Ovary (tissue), 7 donors: ENCODE measurements at regions not wholly inside any gene's neighbourhood (a gene's known extent, or its start where the extent isn't known, plus 50 kb on each side); places are given as distances from the start of the nearest gene placed in this dataset.

ENCODE experiments used
- DNase-seq, 5 donors: peaks; one replicate each; pipeline ENCODE4 v3.0.0-alpha.2; 2019 to 2020
- H3K27ac ChIP-seq, 2 donors: fragments of 200-600 bp; one replicate each; pipeline versions ENCODE4 v1.5.1 to v1.8.0; 2019 to 2022
- H3K27me3 ChIP-seq: fragments of 200-600 bp; one replicate; pipeline ENCODE4 v1.8.0; 2022
- H3K36me3 ChIP-seq: fragments of 200-600 bp; sonication (generic); one replicate; pipeline ENCODE4 v1.5.1; 2019
- H3K4me1 ChIP-seq: one replicate; pipeline ENCODE4 v1.8.1; 2013; ENCODE audit warnings: mild to moderate bottlenecking, moderate library complexity; ENCODE audit not compliant: insufficient read depth
- H3K4me3 ChIP-seq: fragments of 200-600 bp; sonication (generic); one replicate; pipeline ENCODE4 v1.5.1; 2017
- H3K9me3 ChIP-seq, 2 donors: fragments of 200-600 bp in 1 of 2; sonication (generic) in 1 of 2; one replicate each; pipeline versions ENCODE4 v1.5.1 to v1.8.1; 2013 to 2019; ENCODE audit warnings: mild to moderate bottlenecking in 1 of 2, moderate library complexity in 1 of 2
- CTCF ChIP-seq, 3 donors: fragments of 450-650 bp in 2 of 3; fragments of 200-600 bp in 1 of 3; IDR thresholded peaks; one replicate each; pipeline versions ENCODE4 v1.5.1 to v1.8.0; 2016 to 2022; ENCODE audit warnings: antibody characterized with exemption in 3 of 3, mild to moderate bottlenecking in 1 of 3
- EP300 ChIP-seq: sonication (generic); formaldehyde crosslinking; IDR thresholded peaks from one replicate; pipeline ENCODE4 v1.6.1; 2017; ENCODE audit warnings: antibody characterized with exemption
- POLR2A ChIP-seq: fragments of 450-650 bp; IDR thresholded peaks from one replicate; pipeline ENCODE4 v1.6.1; 2017; ENCODE audit warnings: antibody characterized with exemption, mild to moderate bottlenecking, moderate library complexity
- WGBS, 3 donors: extraction: QIAGEN DNeasy Blood & Tissue Kit in 1 of 3; methylation state at CpG; one replicate each; pipeline versions ENCODE4 v1.1.5 to v1.1.7; 2013 to 2017; 5-methylcytosine and 5-hydroxymethylcytosine counted together
- intact Hi-C, 4 donors: fragments of 100-400 bp; cut with DNase I; formaldehyde crosslinking; loops; one replicate each; pipeline versions ENCODE4 v1.11.0 to v1.15.1; 2022 to 2023
- donor health status: DM: no; HTN: no; CAD: no; lungs with moderate emphysema.
- donor health status: DM: no; HTN: no; CAD: no.
- donor health status: Bipolar disorder and iron deficiency.
- donor health status: DM: no; HTN: no; CAD: no.
- donor health status: DM: yes; HTN: yes; CAD: no.

DNA sequence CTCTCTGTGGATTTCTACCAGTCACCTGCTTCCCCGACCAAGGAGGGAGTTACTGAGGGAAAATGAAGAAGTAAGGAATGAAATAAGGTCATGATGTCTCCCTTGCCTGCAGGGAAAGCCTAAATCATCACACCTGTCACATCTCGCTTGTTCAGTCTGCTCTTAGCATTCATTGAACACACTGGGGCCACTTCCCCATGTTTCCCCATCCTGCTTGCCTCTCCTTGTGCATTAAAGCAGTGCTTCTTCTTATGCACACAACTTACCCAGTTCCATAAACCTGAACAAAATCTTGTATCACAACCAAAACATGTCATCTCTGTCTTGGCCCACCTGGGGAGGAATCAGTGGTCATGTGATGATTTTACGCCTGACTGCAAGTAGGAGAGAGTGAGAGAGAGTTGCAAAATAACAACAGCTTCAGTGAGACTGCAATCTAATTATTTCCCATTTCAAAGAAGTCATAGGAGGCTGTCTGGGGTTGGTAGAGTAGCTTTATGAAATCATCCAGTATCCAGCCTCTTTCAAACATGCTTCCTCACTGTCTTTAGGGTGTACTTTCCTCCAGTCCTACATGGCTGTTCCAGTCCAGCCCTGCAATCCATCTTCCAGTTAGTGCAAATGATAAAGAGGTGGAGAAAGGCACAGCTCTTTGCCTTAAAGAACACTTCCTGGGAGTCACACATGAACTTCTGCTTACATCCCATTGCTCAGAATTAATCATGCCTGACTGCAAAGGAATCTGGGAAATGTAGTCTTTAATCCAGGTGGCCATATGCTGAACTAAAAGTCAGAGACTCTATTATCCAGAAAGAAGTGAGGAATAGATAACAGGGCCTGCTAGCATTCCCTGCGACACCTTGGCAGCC, 220.1 kb downstream of the HAUS1 start:
- Histone ChIP-seq H3K27me3 (no peaks in the 10 kb centered on the region), H3K4me1 (no peaks in the 10 kb centered on the region)
- intact Hi-C loops = no loop called here

GRCh38 chr18:46325895-46326294, 221.7 kb downstream of the HAUS1 start:
- Histone ChIP-seq H3K4me3 (no peak overlapping the region), H3K27me3 (no peaks in the 10 kb centered on the region), H3K9me3 (no peaks in the 10 kb centered on the region), H3K27ac (no peak overlapping the region), H3K4me1 (no peaks in the 10 kb centered on the region), H3K36me3 (no peaks in the 10 kb centered on the region)
- no peak for DNase-seq
- TF ChIP-seq POLR2A = no peak
- TF ChIP-seq EP300 = no peak
- TF ChIP-seq CTCF (IDR thresholded peaks at IDR 0.05) = no peak
- intact Hi-C loops = no loop called here
- WGBS, 3 donors = 88 to 92% (median 88%) methylated on average over 12 of the region's 12 CpGs

More for the DNA sequence above, 220.1 kb downstream of the HAUS1 start:
- no peak for DNase-seq
- H3K36me3 ChIP-seq = no peaks in the 10 kb centered on the region
- H3K27ac ChIP-seq = no peak overlapping the region
- no peak overlapping the region for H3K4me3 ChIP-seq
- 82 to 89% (median 82%) methylated on average over 4 of the region's 4 CpGs for whole genome bisulfite sequencing, 3 donors
- H3K9me3 ChIP-seq = no peaks in the 10 kb centered on the region
- TF ChIP-seq EP300 (no peak), CTCF (IDR thresholded peaks at IDR 0.05) (no peak), POLR2A (no peak)

DNA sequence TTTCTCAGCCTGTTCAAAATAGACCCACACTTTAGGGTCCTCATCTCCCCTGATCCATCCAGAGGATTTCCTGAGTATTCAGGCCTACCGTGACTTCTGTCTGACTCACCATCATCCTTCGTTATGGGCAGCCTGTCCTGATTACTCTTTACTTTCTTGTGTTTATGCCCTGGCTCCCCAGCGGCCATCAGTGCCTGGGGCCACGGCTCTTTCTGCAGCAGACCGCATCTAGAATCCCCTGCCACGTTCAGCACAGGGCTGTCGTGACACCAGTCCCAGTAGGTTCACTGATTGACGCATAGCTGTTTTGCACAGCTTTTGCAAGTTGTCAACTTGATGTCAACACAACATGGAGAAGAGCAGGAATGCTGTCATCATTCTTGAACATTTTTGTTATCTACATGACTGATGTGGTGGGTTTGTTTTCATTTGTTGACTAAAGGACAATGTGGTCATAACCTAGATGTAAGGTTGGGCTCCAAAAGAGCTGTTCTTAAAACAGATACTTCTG, 225.6 kb downstream of the HAUS1 start:
- WGBS, 3 donors = 79 to 83% (median 79%) methylated on average over 8 of the region's 8 CpGs
- TF ChIP-seq POLR2A (no peak), EP300 (no peak), CTCF (IDR thresholded peaks at IDR 0.05) (no peak)
- intact Hi-C loops = no loop called here

GRCh38 chr18:46331316-46331715, 227.1 kb downstream of the HAUS1 start:
- Histone ChIP-seq H3K36me3 (no peaks in the 10 kb centered on the region), H3K27me3 (no peaks in the 10 kb centered on the region), H3K9me3 (no peaks in the 10 kb centered on the region), H3K4me1 (peaks cover 3% of the 10 kb centered on the region), H3K4me3 (no peak overlapping the region), H3K27ac (no peak overlapping the region)
- intact Hi-C loops = no loop called here
- DNase-seq = no peak
- 78 to 85% (median 81%) methylated on average over 1 of the region's 1 CpG for WGBS, 3 donors
- no peak for TF ChIP-seq CTCF (IDR thresholded peaks at IDR 0.05)
- no peak for TF ChIP-seq POLR2A
- TF ChIP-seq EP300 = no peak

More for the DNA sequence above, 225.6 kb downstream of the HAUS1 start:
- H3K27ac ChIP-seq = no peak overlapping the region
- H3K4me1 ChIP-seq = peaks cover 3% of the 10 kb centered on the region
- H3K36me3 ChIP-seq = no peaks in the 10 kb centered on the region
- no peaks in the 10 kb centered on the region for H3K27me3 ChIP-seq
- DNase-seq = no peak
- H3K4me3 ChIP-seq = no peak overlapping the region
- no peaks in the 10 kb centered on the region for H3K9me3 ChIP-seq
